GM23338 (cell line): ENCODE measurements at regions not wholly inside any gene's neighbourhood (a gene's known extent, or its start where the extent isn't known, plus 50 kb on each side); places are given as distances from the start of the nearest gene placed in this dataset.

Source experiments
- ATAC-seq: fragments of 200-7000 bp; cut with Tn5 transposase; 3 replicates; pipeline ENCODE4 v1.9.1; 2020
- DNase-seq: peaks from one replicate; pipeline ENCODE4 v3.0.0-alpha.2; 2015; ENCODE audit warnings: low spot score
- H2AFZ ChIP-seq: fragments of 200-600 bp; sonication (generic); 2 replicates; pipeline ENCODE4 v1.8.0; 2016; ENCODE audit warnings: antibody characterized with exemption, mild to moderate bottlenecking, moderate library complexity
- H3F3A ChIP-seq: fragments of 200-600 bp; sonication (generic); replicated peaks from 2 replicates; pipeline ENCODE4 v1.8.0; 2017; ENCODE audit warnings: antibody characterized with exemption, mixed run types, low read depth
- H3K27ac ChIP-seq: fragments of 200-600 bp; sonication (generic); 2 replicates; pipeline ENCODE4 v1.6.1; 2016; ENCODE audit warnings: low read depth
- H3K27me3 ChIP-seq: fragments of 200-600 bp; sonication (generic); 2 replicates; pipeline ENCODE4 v1.8.0; 2016; ENCODE audit warnings: mild to moderate bottlenecking, mixed run types, moderate library complexity; ENCODE audit not compliant: insufficient read depth
- H3K36me3 ChIP-seq: fragments of 200-600 bp; sonication (generic); 2 replicates; pipeline ENCODE4 v1.8.0; 2016; ENCODE audit warnings: mild to moderate bottlenecking; ENCODE audit not compliant: insufficient read depth
- H3K4me1 ChIP-seq: fragments of 200-600 bp; sonication (generic); 2 replicates; pipeline ENCODE4 v1.8.0; 2016; ENCODE audit warnings: mild to moderate bottlenecking, moderate library complexity; ENCODE audit not compliant: insufficient read depth
- H3K4me2 ChIP-seq: fragments of 200-600 bp; sonication (generic); 2 replicates; pipeline ENCODE4 v1.7.1; 2017; ENCODE audit warnings: mixed run types
- H3K4me3 ChIP-seq: fragments of 200-600 bp; sonication (generic); 2 replicates; pipeline ENCODE4 v1.6.1; 2016; ENCODE audit warnings: mixed run types
- H3K79me2 ChIP-seq: fragments of 200-600 bp; sonication (generic); replicated peaks from 2 replicates; pipeline ENCODE4 v1.8.0; 2017; ENCODE audit warnings: mild to moderate bottlenecking; ENCODE audit not compliant: insufficient read depth
- H3K9me2 ChIP-seq: fragments of 200-600 bp; sonication (generic); 2 replicates; pipeline ENCODE4 v1.8.0; 2017; ENCODE audit not compliant: insufficient read depth
- H4K20me1 ChIP-seq: fragments of 200-600 bp; sonication (generic); replicated peaks from 2 replicates; pipeline ENCODE4 v1.8.0; 2017; ENCODE audit warnings: mild to moderate bottlenecking; ENCODE audit not compliant: insufficient read depth
- H3K27ac Mint-ChIP-seq: 2 replicates; pipeline ENCODE4 v1.8.0; 2020; ENCODE audit warnings: inconsistent platforms, mild to moderate bottlenecking, moderate library complexity, mixed read lengths
- H3K27me3 Mint-ChIP-seq: 3 replicates; pipeline ENCODE4 v1.8.0; 2022; ENCODE audit warnings: low read depth, mild to moderate bottlenecking, moderate library complexity, mixed read lengths, inconsistent platforms; ENCODE audit not compliant: insufficient read depth, poor library complexity
- H3K36me3 Mint-ChIP-seq: 3 replicates; pipeline ENCODE4 v1.8.0; 2021; ENCODE audit warnings: low read depth, mild to moderate bottlenecking, inconsistent platforms, moderate library complexity, mixed read lengths
- H3K4me1 Mint-ChIP-seq: 3 replicates; pipeline ENCODE4 v1.8.0; 2020; ENCODE audit warnings: mild to moderate bottlenecking, inconsistent platforms, mixed read lengths
- H3K4me3 Mint-ChIP-seq: 3 replicates; pipeline ENCODE4 v1.8.0; 2021; ENCODE audit warnings: moderate library complexity, mild to moderate bottlenecking, inconsistent platforms, mixed read lengths
- H3K9me3 Mint-ChIP-seq: 3 replicates; pipeline ENCODE4 v1.8.0; 2020; ENCODE audit warnings: moderate library complexity, mild to moderate bottlenecking, inconsistent platforms, mixed read lengths
- CREB1 ChIP-seq: fragments of 250-450 bp; sonication (Bioruptor Pico); IDR thresholded peaks from 2 replicates; pipeline ENCODE4 v1.5.0; 2020; ENCODE audit warnings: low read depth, mild to moderate bottlenecking, moderate library complexity
- CTCF ChIP-seq, 2 experiments: fragments of 200-600 bp in 1 of 2; sonication (generic) in 1 of 2; conservative IDR thresholded peaks; 2 replicates each; pipeline versions ENCODE4 v1.5.1 to v1.6.1; 2016 to 2017; ENCODE audit warnings: antibody characterized with exemption in 2 of 2, low read depth in 2 of 2, mild to moderate bottlenecking in 2 of 2, moderate library complexity in 1 of 2
- ETS1 ChIP-seq: IDR thresholded peaks from 2 replicates; pipeline ENCODE4 v1.6.1; 2016; ENCODE audit warnings: antibody characterized with exemption
- EZH2 ChIP-seq: fragments of 200-600 bp; sonication (generic); IDR thresholded peaks from one replicate; pipeline ENCODE4 v1.8.0; 2017; ENCODE audit warnings: antibody characterized with exemption, mild to moderate bottlenecking, low read depth; ENCODE audit not compliant: unreplicated experiment
- EZH2phosphoT487 ChIP-seq: fragments of 200-600 bp; sonication (generic); IDR thresholded peaks from one replicate; pipeline ENCODE4 v1.8.1; 2018; ENCODE audit warnings: antibody characterized with exemption; ENCODE audit not compliant: unreplicated experiment
- JUNB ChIP-seq: IDR thresholded peaks from one replicate; pipeline ENCODE4 v1.6.1; 2016; ENCODE audit warnings: antibody characterized with exemption; ENCODE audit not compliant: unreplicated experiment
- NANOG ChIP-seq: IDR thresholded peaks from 2 replicates; pipeline ENCODE4 v1.6.1; 2016; ENCODE audit warnings: antibody characterized with exemption, borderline replicate concordance
- POLR2AphosphoS5 ChIP-seq: IDR thresholded peaks from 2 replicates; pipeline ENCODE4 v1.6.1; 2016; ENCODE audit warnings: antibody characterized with exemption, low read depth
- REST ChIP-seq: IDR thresholded peaks from one replicate; pipeline ENCODE4 v1.6.1; 2018; ENCODE audit warnings: antibody characterized with exemption; ENCODE audit not compliant: unreplicated experiment
- STAT1 ChIP-seq: IDR thresholded peaks from one replicate; pipeline ENCODE4 v1.6.1; 2016; ENCODE audit warnings: antibody characterized with exemption; ENCODE audit not compliant: unreplicated experiment
- ZNF114 ChIP-seq: fragments of 250-450 bp; sonication (Bioruptor Pico); IDR thresholded peaks from 2 replicates; pipeline ENCODE4 v1.5.0; 2020; ENCODE audit warnings: mild to moderate bottlenecking, moderate library complexity
- ZNF331 ChIP-seq: fragments of 250-450 bp; sonication (Bioruptor Pico); IDR thresholded peaks from 2 replicates; pipeline ENCODE4 v1.5.0; 2020; ENCODE audit warnings: low read depth, mild to moderate bottlenecking, moderate library complexity
- ZNF462 ChIP-seq: fragments of 250-450 bp; sonication (Bioruptor Pico); IDR thresholded peaks from 2 replicates; pipeline ENCODE4 v1.5.0; 2020; ENCODE audit warnings: mild to moderate bottlenecking, moderate library complexity

GRCh38 chr6:163728442-163729126, 314.1 kb downstream of the QKI start:
- no peak; the same call in 1 of the 3 replicates for ATAC-seq
- no peak overlapping the region for H3K4me3 Mint-ChIP-seq

More at GRCh38 chr6:163728442-163729126, 314.1 kb downstream of the QKI start:
- no peak overlapping the region for H3K27ac ChIP-seq
- H3K4me1 Mint-ChIP-seq, result no peaks in the 10 kb centered on the region; the same call in 2 of the 3 replicates
- H3K36me3 Mint-ChIP-seq, result no peaks in the 10 kb centered on the region
- no peak overlapping the region for H3K4me3 ChIP-seq
- no peak for TF ChIP-seq EZH2phosphoT487
- no peak for TF ChIP-seq EZH2
- no peak for TF ChIP-seq ZNF114 (CRISPR knock-in tag)
- no peak for TF ChIP-seq REST
- no peak for TF ChIP-seq ETS1
- TF ChIP-seq JUNB, result no peak
- TF ChIP-seq POLR2AphosphoS5, result no peak
- no peak for TF ChIP-seq NANOG
- TF ChIP-seq STAT1, result no peak
- no peak for TF ChIP-seq ZNF462 (CRISPR knock-in tag)
- TF ChIP-seq ZNF331 (CRISPR knock-in tag), result no peak
- no peak for TF ChIP-seq CTCF (conservative IDR thresholded peaks at IDR 0.05; ENCODE audit: low read depth in 2 of 2)
- TF ChIP-seq CREB1 (CRISPR knock-in tag), result no peak
- no peak for DNase-seq
- H2AFZ ChIP-seq, result no peak overlapping the region
- no peaks in the 10 kb centered on the region for H3K9me2 ChIP-seq
- no peaks in the 10 kb centered on the region for H3K9me3 Mint-ChIP-seq
- no peaks in the 10 kb centered on the region for H4K20me1 ChIP-seq
- no peak overlapping the region for H3K4me2 ChIP-seq
- no peaks in the 10 kb centered on the region for H3K36me3 ChIP-seq
- no peaks in the 10 kb centered on the region for H3K4me1 ChIP-seq
- no peaks in the 10 kb centered on the region for H3K79me2 ChIP-seq
- H3F3A ChIP-seq, result no peaks in the 10 kb centered on the region
- no peaks in the 10 kb centered on the region for H3K27me3 ChIP-seq
- H3K27ac Mint-ChIP-seq, result no peak overlapping the region
- no peaks in the 10 kb centered on the region for H3K27me3 Mint-ChIP-seq
